Activated gamma-delta T cell treated with anti-CD3 and anti-CD28 coated beads, Interleukin-2, amount 50 U/mL, for 16 hours (primary cell): ENCODE measurements at regions not wholly inside any gene's neighbourhood (a gene's known extent, or its start where the extent isn't known, plus 50 kb on each side); places are given as distances from the start of the nearest gene placed in this dataset.

Source experiments
- DNase-seq: peaks from one replicate; pipeline ENCODE4 v3.0.0-alpha.2; 2020; ENCODE audit warnings: low read depth

GRCh38 chr9:108710424-108710823, 145.4 kb downstream of the ACTL7B start:
- DNase-seq = no peak

DNA sequence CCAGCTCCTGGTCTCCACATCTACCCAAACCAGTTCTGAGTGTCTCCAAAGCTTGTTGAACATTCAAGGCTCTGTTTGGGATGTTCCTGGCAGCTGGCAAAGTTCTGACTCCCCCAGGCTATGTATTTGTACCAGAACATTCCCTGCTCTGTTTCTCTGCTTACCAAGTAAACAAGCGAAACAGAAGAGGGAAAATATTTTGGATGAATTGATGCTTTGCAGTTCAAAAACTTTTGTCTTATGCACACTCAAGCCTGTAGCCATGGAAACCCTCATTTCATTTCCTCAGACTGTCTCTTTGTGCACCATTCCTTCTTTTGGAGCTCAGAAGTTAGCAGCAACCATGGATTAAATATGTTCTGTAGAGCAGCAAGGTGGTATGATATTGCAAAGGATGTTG, 145.8 kb downstream of the ACTL7B start:
- DNase-seq = no peak

- DNase-seq = no peak
These were observed 146.7 kb downstream of the ACTL7B start for GRCh38 chr9:108709126-108709525.

DNA sequence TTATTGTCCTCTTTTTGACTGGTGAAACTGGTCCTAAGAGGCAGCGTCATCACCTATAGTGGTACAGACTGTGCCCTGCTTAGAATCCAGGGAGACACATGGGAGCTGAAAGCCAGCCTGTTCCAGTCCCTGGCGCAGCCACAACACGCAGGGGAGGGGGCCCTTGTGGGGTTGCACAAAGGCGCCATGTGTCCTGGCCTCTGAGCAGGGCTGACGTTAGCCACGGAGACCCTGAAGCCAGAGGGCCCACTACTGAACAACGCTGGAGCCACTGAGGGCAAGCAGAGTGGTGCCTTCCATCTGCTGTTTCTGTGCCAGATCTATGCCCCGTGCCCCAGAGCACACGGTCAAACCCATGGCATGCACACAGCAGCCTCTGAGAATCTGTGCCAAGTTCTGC, 147.3 kb downstream of the ACTL7B start:
- DNase-seq = no peak

GRCh38 chr9:108707120-108707519, 148.7 kb downstream of the ACTL7B start:
- no peak for DNase-seq

- no peak for DNase-seq
These were observed 151.5 kb downstream of the ACTL7B start for GRCh38 chr9:108704156-108704852.

- no peak for DNase-seq
These were observed 152.4 kb downstream of the ACTL7B start for GRCh38 chr9:108703429-108703828.

GRCh38 chr9:108702681-108703080, 153.1 kb downstream of the ACTL7B start:
- DNase-seq = no peak

- no peak for DNase-seq
These were observed 157.0 kb downstream of the ACTL7B start for GRCh38 chr9:108698801-108699200.

GRCh38 chr9:108698231-108698630, 157.6 kb downstream of the ACTL7B start:
- no peak for DNase-seq

DNA sequence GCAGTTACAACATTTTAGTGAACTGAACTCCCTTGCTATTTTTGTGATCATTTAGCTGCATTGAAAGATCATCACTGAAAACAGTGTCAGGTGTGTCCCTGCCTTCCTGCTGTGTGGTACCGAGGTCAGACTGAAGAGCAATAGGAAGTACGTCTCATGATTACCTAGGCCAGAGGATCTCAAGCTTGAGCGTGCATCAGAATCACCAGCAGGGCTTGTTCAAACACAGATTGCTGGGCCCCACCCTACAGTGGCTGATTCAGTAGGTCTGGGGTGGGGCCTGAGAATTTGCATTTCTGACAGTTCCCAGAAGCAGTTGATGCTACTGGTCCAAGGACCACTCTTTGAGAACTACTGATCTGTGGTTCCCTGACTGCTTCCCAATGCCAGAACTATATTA, 159.6 kb downstream of the ACTL7B start:
- DNase-seq = no peak

- DNase-seq = no peak
These were observed 161.6 kb downstream of the ACTL7B start for GRCh38 chr9:108694170-108694569.

DNA sequence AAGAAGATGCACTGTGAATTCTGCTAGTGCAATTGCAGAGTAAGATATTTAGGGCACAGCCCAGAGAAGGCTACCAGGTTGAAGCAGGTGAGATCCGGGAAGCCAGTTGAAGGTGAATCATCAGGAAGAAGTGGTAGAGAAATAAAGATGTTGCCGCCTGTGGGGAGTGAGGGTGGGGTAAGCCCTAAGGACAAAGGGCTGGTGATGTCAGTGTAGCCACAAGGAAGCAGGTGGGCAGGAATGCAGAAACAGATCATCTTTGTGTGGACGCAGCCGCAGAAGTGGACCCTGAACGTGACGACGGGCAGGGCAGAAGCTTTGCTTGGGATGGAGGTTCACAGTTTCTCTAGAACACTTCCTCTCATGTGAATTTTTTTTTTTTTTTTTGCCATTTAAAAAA, 164.2 kb downstream of the ACTL7B start:
- DNase-seq = no peak

DNA sequence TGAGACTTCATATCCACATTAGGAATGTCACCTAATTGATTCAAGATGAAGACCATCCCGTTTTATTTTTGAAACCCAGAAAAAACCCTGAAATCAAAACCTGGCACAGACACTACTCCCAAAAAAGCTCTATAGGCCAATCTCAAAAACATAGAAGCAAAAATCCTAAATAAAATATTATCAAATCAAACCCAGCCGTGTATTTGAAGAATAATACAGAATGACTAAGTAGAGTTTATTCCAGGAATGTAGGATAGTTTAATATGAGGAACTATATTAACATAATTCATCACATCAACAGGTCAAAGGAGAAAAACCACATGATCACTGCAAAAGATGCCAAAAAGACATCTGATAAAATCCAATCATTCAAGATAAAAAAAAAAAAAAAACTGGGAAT, 167.1 kb downstream of the ACTL7B start:
- DNase-seq = no peak

DNA sequence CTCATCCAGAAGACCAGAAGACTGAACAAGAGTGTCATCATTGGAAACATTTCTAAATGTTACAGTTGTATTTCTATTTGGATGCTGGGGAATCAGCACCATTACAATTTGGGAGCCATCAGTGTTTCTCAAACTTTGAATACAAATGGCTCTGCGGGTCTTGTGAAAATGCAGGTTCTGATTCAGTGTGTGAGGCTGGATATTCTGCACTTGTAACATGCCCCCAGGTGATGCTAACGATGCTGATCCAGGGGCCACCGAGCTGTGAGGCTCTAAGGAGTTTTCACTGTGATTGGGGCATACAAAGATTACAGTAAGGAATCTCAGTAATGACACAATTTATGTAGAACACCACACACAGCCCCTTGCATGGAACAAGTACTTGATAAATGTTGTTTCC, 167.7 kb downstream of the ACTL7B start:
- no peak for DNase-seq

GRCh38 chr9:108687006-108687987, 168.5 kb downstream of the ACTL7B start:
- no peak for DNase-seq

DNA sequence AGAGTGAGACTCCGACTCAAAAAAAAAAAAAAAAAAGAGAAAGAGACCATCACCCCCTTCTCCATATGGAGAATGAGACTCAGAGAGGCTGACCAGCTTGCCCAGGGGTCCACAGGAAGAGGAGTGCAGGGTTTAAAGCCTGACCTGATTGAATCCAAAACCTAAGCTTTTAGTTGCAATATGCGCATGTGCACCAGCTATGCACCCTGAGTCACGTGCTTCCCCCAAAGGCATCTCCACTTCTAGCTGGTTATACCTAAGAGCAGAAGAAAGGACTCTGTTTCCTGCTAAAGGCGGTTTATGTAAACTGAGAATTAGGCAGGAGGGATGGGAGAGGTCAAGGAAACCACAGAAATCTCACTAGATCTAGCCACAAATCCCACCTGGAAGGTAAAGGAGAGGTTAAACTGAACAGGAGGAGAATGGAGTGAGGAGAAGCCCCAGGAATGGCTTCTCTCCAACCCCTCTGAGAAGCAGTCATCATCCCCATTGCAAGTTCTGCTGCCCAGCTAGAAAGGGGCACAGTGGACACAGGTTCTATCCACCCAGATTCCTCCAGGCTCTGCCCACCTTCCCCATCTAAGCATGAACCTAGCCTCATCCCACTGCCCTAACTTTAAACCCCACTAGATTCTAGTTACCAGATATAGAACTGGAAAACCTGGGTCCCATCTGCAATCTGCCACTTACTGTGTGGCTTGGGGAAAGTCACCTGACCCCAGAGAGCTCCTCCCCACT, 171.3 kb downstream of the ACTL7B start:
- DNase-seq = no peak

GRCh38 chr9:108683245-108683644, 172.5 kb downstream of the ACTL7B start:
- DNase-seq = no peak

GRCh38 chr9:108681851-108682590, 173.8 kb downstream of the ACTL7B start:
- DNase-seq = no peak

DNA sequence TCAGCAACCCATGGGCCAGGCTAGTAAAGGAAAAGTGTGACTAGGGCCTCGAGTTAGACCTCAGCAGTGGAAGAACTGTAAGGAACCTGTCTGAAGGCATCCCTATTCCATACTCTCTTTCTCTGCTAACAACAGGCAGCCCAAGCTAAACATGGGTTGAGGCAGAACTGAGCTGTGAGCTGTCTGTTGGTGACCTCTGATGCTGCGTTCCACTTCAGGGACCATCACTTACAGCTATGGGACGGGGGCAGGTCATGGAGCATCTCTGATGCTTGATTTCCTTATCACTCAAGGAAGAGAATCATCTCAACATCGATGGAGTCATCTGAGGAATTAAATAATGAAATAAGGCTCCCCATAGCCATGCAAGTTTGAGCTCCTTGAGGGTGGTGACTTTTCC, 174.8 kb downstream of the ACTL7B start:
- no peak for DNase-seq

DNA sequence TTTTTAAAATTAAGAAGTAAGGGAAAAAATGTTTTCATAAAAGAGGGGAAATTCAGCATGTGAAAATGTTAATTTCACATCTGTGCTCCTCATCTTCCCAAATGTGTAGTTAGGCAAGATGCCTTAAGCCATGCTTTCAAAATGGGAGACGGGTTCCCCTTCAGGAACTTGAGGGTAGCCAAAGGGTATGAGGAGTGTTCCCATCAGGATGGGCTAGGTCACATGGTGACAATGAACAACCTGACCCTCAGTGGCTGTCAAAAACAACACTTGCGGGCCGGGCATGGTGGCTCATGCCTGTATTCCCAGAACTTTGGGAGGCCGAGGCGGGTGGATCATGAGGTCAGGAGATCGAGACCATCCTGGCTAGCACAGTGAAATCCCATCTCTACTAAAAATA, 178.0 kb downstream of the ACTL7B start:
- DNase-seq = no peak

- DNase-seq = no peak
These were observed 179.4 kb downstream of the ACTL7B start for GRCh38 chr9:108676355-108676754.
